ENCODE measurements at regions not wholly inside any gene's neighbourhood (a gene's known extent, or its start where the extent isn't known, plus 50 kb on each side); places are given as distances from the start of the nearest gene placed in this dataset.

GRCh38 chr19:30919737-30920136 lies 429.5 kb downstream of the TSHZ3 start:
- Mint-ChIP-seq H3K27me3 (ENCODE audit: low read depth) (peaks cover 55% of the 10 kb centered on the region), H3K4me1 (peaks cover 21 to 23% of the 10 kb centered on the region in 2 experiments), H3K9me3 (no peaks in the 10 kb centered on the region), H3K27ac (no peak overlapping the region), H3K36me3 (ENCODE audit: insufficient read depth in 1 of 3, low read depth in 3 of 3) (no peaks in the 10 kb centered on the region), H3K4me3 (no peak overlapping the region)
- Histone ChIP-seq H4K91ac (ENCODE audit: insufficient read length, low read depth, low read length) (no peak overlapping the region), H3K27me3 (ENCODE audit: insufficient read depth, low read length) (no peaks in the 10 kb centered on the region), H3K56ac (ENCODE audit: insufficient read length, low read depth, low read length) (no peak overlapping the region), H2BK5ac (ENCODE audit: insufficient read length, low read length) (no peak overlapping the region), H2AFZ (ENCODE audit: low read length) (no peak overlapping the region), H3K9ac (ENCODE audit: extremely low read depth, insufficient read length, low read length) (no peak overlapping the region), H3K27ac (ENCODE audit: insufficient read length, low read depth, low read length) (no peak overlapping the region), H3K14ac (ENCODE audit: insufficient read depth, low read length) (no peak overlapping the region), H4K5ac (ENCODE audit: insufficient read length, low read depth, low read length) (no peak overlapping the region), H3K4me2 (ENCODE audit: insufficient read depth, insufficient read length, low read length) (no peak overlapping the region), H2AK5ac (ENCODE audit: insufficient read length, low read length) (no peak overlapping the region), H2BK15ac (ENCODE audit: low read depth, low read length) (no peak overlapping the region), H3K23me2 (ENCODE audit: insufficient read length, low read depth, low read length, poor library complexity, severe bottlenecking) (no peaks in the 10 kb centered on the region), H2BK12ac (ENCODE audit: insufficient read length, low read depth, low read length) (no peak overlapping the region), H3K79me2 (ENCODE audit: insufficient read depth, low read length) (no peaks in the 10 kb centered on the region), H2BK20ac (ENCODE audit: low read depth, low read length, poor library complexity, severe bottlenecking) (no peak overlapping the region), H3K9me3 (ENCODE audit: control insufficient read depth, low read depth, low read length) (no peaks in the 10 kb centered on the region), H3K23ac (ENCODE audit: insufficient read length, low read depth, low read length) (no peak overlapping the region), H2BK120ac (ENCODE audit: low read depth, low read length, poor library complexity, severe bottlenecking) (no peak overlapping the region), H3K79me1 (ENCODE audit: insufficient read depth, low read depth, low read length, poor library complexity, severe bottlenecking) (no peaks in the 10 kb centered on the region), H4K8ac (replicated peaks; ENCODE audit: insufficient read length, low read depth, low read length) (no peak overlapping the region), H3K18ac (ENCODE audit: insufficient read length, low read depth, low read length) (no peak overlapping the region), H3T11ph (ENCODE audit: low read length) (no peak overlapping the region), H4K20me1 (ENCODE audit: control insufficient read depth, insufficient read depth, insufficient read length) (no peaks in the 10 kb centered on the region), H3K4me1 (ENCODE audit: insufficient read depth, low read length) (no peaks in the 10 kb centered on the region), H3K4ac (ENCODE audit: low read depth, low read length) (no peak overlapping the region)
- DNase-seq, result no peak
- TF ChIP-seq, protein P1, sequence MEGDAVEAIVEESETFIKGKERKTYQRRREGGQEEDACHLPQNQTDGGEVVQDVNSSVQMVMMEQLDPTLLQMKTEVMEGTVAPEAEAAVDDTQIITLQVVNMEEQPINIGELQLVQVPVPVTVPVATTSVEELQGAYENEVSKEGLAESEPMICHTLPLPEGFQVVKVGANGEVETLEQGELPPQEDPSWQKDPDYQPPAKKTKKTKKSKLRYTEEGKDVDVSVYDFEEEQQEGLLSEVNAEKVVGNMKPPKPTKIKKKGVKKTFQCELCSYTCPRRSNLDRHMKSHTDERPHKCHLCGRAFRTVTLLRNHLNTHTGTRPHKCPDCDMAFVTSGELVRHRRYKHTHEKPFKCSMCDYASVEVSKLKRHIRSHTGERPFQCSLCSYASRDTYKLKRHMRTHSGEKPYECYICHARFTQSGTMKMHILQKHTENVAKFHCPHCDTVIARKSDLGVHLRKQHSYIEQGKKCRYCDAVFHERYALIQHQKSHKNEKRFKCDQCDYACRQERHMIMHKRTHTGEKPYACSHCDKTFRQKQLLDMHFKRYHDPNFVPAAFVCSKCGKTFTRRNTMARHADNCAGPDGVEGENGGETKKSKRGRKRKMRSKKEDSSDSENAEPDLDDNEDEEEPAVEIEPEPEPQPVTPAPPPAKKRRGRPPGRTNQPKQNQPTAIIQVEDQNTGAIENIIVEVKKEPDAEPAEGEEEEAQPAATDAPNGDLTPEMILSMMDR (conservative IDR thresholded peaks at IDR 0.05), result no peak
- no CpG with 5 or more reads among the region's 1 CpG for WGBS (ENCODE audit: extremely low coverage, insufficient read length, low lambda C conversion rate)

Measured in H9 (cell line).